WTC11 (cell line): ENCODE measurements at regions not wholly inside any gene's neighbourhood (a gene's known extent, or its start where the extent isn't known, plus 50 kb on each side); places are given as distances from the start of the nearest gene placed in this dataset.

ENCODE experiments used
- ATAC-seq: fragments of 200-7000 bp; cut with Tn5 transposase; 2 replicates; pipeline ENCODE4 v1.10.0; 2021; ENCODE audit warnings: mild to moderate bottlenecking, moderate library complexity
- CTCF ChIA-PET: fragments of 300-600 bp; sonication (Branson Sonifier 250); formaldehyde crosslinking; loops from one replicate; lab custom pipeline; 2021; ENCODE audit warnings: antibody characterized with exemption; lab: Charles Lee
- POLR2A ChIA-PET: fragments of 350-600 bp; sonication (Branson Sonifier 250); formaldehyde crosslinking; loops from one replicate; lab custom pipeline; 2021; ENCODE audit warnings: antibody characterized with exemption; lab: Charles Lee
- DNase-seq: peaks from one replicate; pipeline ENCODE4 v3.0.0; 2021; ENCODE audit warnings: low spot score
- H3K27ac Mint-ChIP-seq: 2 replicates; pipeline ENCODE4 v1.8.0; 2021; ENCODE audit warnings: mixed read lengths
- H3K27me3 Mint-ChIP-seq: 2 replicates; pipeline ENCODE4 v1.8.0; 2021; ENCODE audit warnings: low read depth, mild to moderate bottlenecking, moderate library complexity, mixed read lengths
- H3K36me3 Mint-ChIP-seq: 2 replicates; pipeline ENCODE4 v1.8.0; 2021; ENCODE audit warnings: mixed read lengths
- H3K4me1 Mint-ChIP-seq: 2 replicates; pipeline ENCODE4 v1.8.0; 2022; ENCODE audit warnings: mixed read lengths
- H3K4me3 Mint-ChIP-seq: 2 replicates; pipeline ENCODE4 v1.8.0; 2021; ENCODE audit warnings: mild to moderate bottlenecking, moderate library complexity, mixed read lengths
- H3K9me3 Mint-ChIP-seq: 2 replicates; pipeline ENCODE4 v1.8.0; 2021; ENCODE audit warnings: mixed read lengths
- AR ChIP-seq: fragments of 250-450 bp; sonication (Bioruptor Pico); IDR thresholded peaks from 2 replicates; pipeline ENCODE4 v1.9.0; 2021; ENCODE audit warnings: mild to moderate bottlenecking
- ARID4B ChIP-seq: sonication (generic); formaldehyde crosslinking; IDR thresholded peaks from 2 replicates; pipeline ENCODE4 v1.8.0; 2023; ENCODE audit warnings: missing genetic modification reagents, mild to moderate bottlenecking, borderline replicate concordance
- ESRRA ChIP-seq: sonication (generic); formaldehyde crosslinking; IDR thresholded peaks from 2 replicates; pipeline ENCODE4 v1.8.1; 2022; ENCODE audit warnings: mild to moderate bottlenecking, missing genetic modification reagents, borderline replicate concordance
- FOXK1 ChIP-seq: sonication (generic); formaldehyde crosslinking; IDR thresholded peaks from 2 replicates; pipeline ENCODE4 v1.8.0; 2022; ENCODE audit warnings: mild to moderate bottlenecking, moderate library complexity, missing genetic modification reagents
- FOXP1 ChIP-seq: sonication (generic); formaldehyde crosslinking; IDR thresholded peaks from 2 replicates; pipeline ENCODE4 v1.8.0; 2022; ENCODE audit warnings: missing genetic modification reagents, mild to moderate bottlenecking, moderate library complexity, borderline replicate concordance
- FOXP4 ChIP-seq: sonication (generic); formaldehyde crosslinking; IDR thresholded peaks from 2 replicates; pipeline ENCODE4 v1.8.0; 2022; ENCODE audit warnings: mild to moderate bottlenecking, missing genetic modification reagents
- IRF1 ChIP-seq: sonication (generic); formaldehyde crosslinking; IDR thresholded peaks from 2 replicates; pipeline ENCODE4 v1.8.0; 2023; ENCODE audit warnings: missing genetic modification reagents
- JAZF1 ChIP-seq: fragments of 250-450 bp; sonication (Bioruptor Pico); IDR thresholded peaks from 2 replicates; pipeline ENCODE4 v1.9.0; 2021; ENCODE audit warnings: moderate library complexity, mild to moderate bottlenecking, inconsistent platforms
- NFATC4 ChIP-seq: fragments of 250-450 bp; sonication (Bioruptor Pico); IDR thresholded peaks from 2 replicates; pipeline ENCODE4 v1.9.0; 2021; ENCODE audit warnings: mild to moderate bottlenecking
- NFYB ChIP-seq: sonication (generic); formaldehyde crosslinking; conservative IDR thresholded peaks from 2 replicates; pipeline ENCODE4 v1.8.0; 2022; ENCODE audit warnings: low read depth, missing genetic modification reagents
- NR2C2 ChIP-seq: sonication (generic); formaldehyde crosslinking; IDR thresholded peaks from 2 replicates; pipeline ENCODE4 v1.8.0; 2022; ENCODE audit warnings: mild to moderate bottlenecking, missing genetic modification reagents
- OVOL2 ChIP-seq: fragments of 250-450 bp; sonication (Bioruptor Pico); IDR thresholded peaks from 2 replicates; pipeline ENCODE4 v1.9.0; 2021; ENCODE audit warnings: mild to moderate bottlenecking, borderline replicate concordance
- PREB ChIP-seq: sonication (generic); formaldehyde crosslinking; IDR thresholded peaks from 2 replicates; pipeline ENCODE4 v1.8.1; 2022; ENCODE audit warnings: mild to moderate bottlenecking, missing genetic modification reagents, moderate library complexity, borderline replicate concordance
- STAT6 ChIP-seq: sonication (generic); formaldehyde crosslinking; conservative IDR thresholded peaks from 2 replicates; pipeline ENCODE4 v1.8.1; 2023; ENCODE audit warnings: mild to moderate bottlenecking, low read depth, missing genetic modification reagents, moderate library complexity
- USF2 ChIP-seq: sonication (generic); formaldehyde crosslinking; IDR thresholded peaks from 2 replicates; pipeline ENCODE4 v1.8.1; 2023; ENCODE audit warnings: mild to moderate bottlenecking, missing genetic modification reagents, moderate library complexity
- ZMAT4 ChIP-seq: fragments of 250-450 bp; sonication (Bioruptor Pico); IDR thresholded peaks from 2 replicates; pipeline ENCODE4 v1.9.0; 2021; ENCODE audit warnings: mild to moderate bottlenecking
- ZNF263 ChIP-seq: sonication (generic); formaldehyde crosslinking; IDR thresholded peaks from 2 replicates; pipeline ENCODE4 v1.8.1; 2022; ENCODE audit warnings: low read depth, mild to moderate bottlenecking, moderate library complexity, missing genetic modification reagents

- Mint-ChIP-seq H3K27ac (no peak overlapping the region), H3K9me3 (peaks cover 5% of the 10 kb centered on the region), H3K4me1 (no peaks in the 10 kb centered on the region), H3K36me3 (peaks cover 2% of the 10 kb centered on the region; the same call in 1 of the 2 replicates), H3K27me3 (no peaks in the 10 kb centered on the region), H3K4me3 (no peak overlapping the region)
- no peak for ATAC-seq
- POLR2A ChIA-PET, result no interaction called here
- no peak for DNase-seq
- CTCF ChIA-PET, result no interaction called here
- TF ChIP-seq PREB (CRISPR knock-in tag) (no peak), USF2 (CRISPR knock-in tag) (no peak), OVOL2 (CRISPR knock-in tag) (no peak), NR2C2 (no peak), AR (CRISPR knock-in tag) (no peak), ZMAT4 (no peak), IRF1 (CRISPR knock-in tag) (no peak), ESRRA (no peak), FOXK1 (CRISPR knock-in tag) (no peak), JAZF1 (CRISPR knock-in tag) (no peak), ZNF263 (CRISPR knock-in tag) (no peak), NFATC4 (CRISPR knock-in tag) (no peak), FOXP4 (CRISPR knock-in tag) (no peak), ARID4B (no peak), STAT6 (CRISPR knock-in tag) (no peak), FOXP1 (no peak), NFYB (CRISPR knock-in tag) (no peak)
Measured at GRCh38 chr18:68402784-68403183, 312.1 kb downstream of the TMX3 start.
